ENCODE measurements at regions not wholly inside any gene's neighbourhood (a gene's known extent, or its start where the extent isn't known, plus 50 kb on each side); places are given as distances from the start of the nearest gene placed in this dataset.

- DNase-seq (ENCODE audit: low read depth), result no peak
- no peak for TF ChIP-seq CTCF (IDR thresholded peaks at IDR 0.05; ENCODE audit: insufficient read depth, low read length)
- H3K4me3 ChIP-seq (ENCODE audit: low read depth, low read length), result no peak overlapping the region
These were observed 90.5 kb upstream of the JUN start for GRCh38 chr1:58874342-58874741.

GRCh38 chr1:58874757-58875755 is 91.2 kb upstream of the JUN start:
- no peak overlapping the region for H3K4me3 ChIP-seq (ENCODE audit: low read depth, low read length)
- no peak for TF ChIP-seq CTCF (IDR thresholded peaks at IDR 0.05; ENCODE audit: insufficient read depth, low read length)
- DNase-seq (ENCODE audit: low read depth), result peak; percentile 82

- TF ChIP-seq CTCF (IDR thresholded peaks at IDR 0.05; ENCODE audit: insufficient read depth, low read length), result no peak
- DNase-seq (ENCODE audit: low read depth), result peak; percentile 31
- no peak overlapping the region for H3K4me3 ChIP-seq (ENCODE audit: low read depth, low read length)
These were observed 95.6 kb upstream of the JUN start for GRCh38 chr1:58879464-58879863.

GRCh38 chr1:58880592-58880991 is 96.7 kb upstream of the JUN start:
- TF ChIP-seq CTCF (IDR thresholded peaks at IDR 0.05; ENCODE audit: insufficient read depth, low read length), result no peak
- no peak overlapping the region for H3K4me3 ChIP-seq (ENCODE audit: low read depth, low read length)
- DNase-seq (ENCODE audit: low read depth), result no peak

- peak; percentile 66 for DNase-seq (ENCODE audit: low read depth)
- H3K4me3 ChIP-seq (ENCODE audit: low read depth, low read length), result no peak overlapping the region
- TF ChIP-seq CTCF (IDR thresholded peaks at IDR 0.05; ENCODE audit: insufficient read depth, low read length), result no peak
These were observed 97.7 kb upstream of the JUN start for GRCh38 chr1:58881471-58881994.

- no peak for DNase-seq (ENCODE audit: low read depth)
These were observed 98.6 kb upstream of the JUN start for GRCh38 chr1:58882322-58882948.

More at GRCh38 chr1:58882322-58882948, 98.6 kb upstream of the JUN start:
- H3K4me3 ChIP-seq (ENCODE audit: low read depth, low read length), result no peak overlapping the region
- TF ChIP-seq CTCF (IDR thresholded peaks at IDR 0.05; ENCODE audit: insufficient read depth, low read length), result no peak

Measured in fibroblast of the aortic adventitia (primary cell).